ENCODE measurements at regions not wholly inside any gene's neighbourhood (a gene's known extent, or its start where the extent isn't known, plus 50 kb on each side); places are given as distances from the start of the nearest gene placed in this dataset.

- TF ChIP-seq CTCF (conservative IDR thresholded peaks at IDR 0.05) (no peak), EZH2 (IDR thresholded peaks at IDR 0.05; ENCODE audit: low read depth) (no peak)
These were observed 283.0 kb downstream of the MEIS1 start for GRCh38 chr2:66717973-66718372.
